ENCODE measurements at regions not wholly inside any gene's neighbourhood (a gene's known extent, or its start where the extent isn't known, plus 50 kb on each side); places are given as distances from the start of the nearest gene placed in this dataset.

- H2AFZ ChIP-seq (ENCODE audit: low read length): no peak overlapping the region
- no peaks in the 10 kb centered on the region for H3K36me3 ChIP-seq (ENCODE audit: low read depth, low read length)
- ChIA-PET POLR2A (ENCODE audit: unreplicated experiment) (no interaction called here), CTCF (no interaction called here)
- H3K9ac ChIP-seq (ENCODE audit: low read length): no peak overlapping the region
- H3K27me3 ChIP-seq (ENCODE audit: low read length): no peaks in the 10 kb centered on the region
- H3K9me2 ChIP-seq (replicated peaks; ENCODE audit: low read length): no peaks in the 10 kb centered on the region
- H3K4me2 ChIP-seq (ENCODE audit: low read length): no peak overlapping the region
- H3K4me1 ChIP-seq (ENCODE audit: insufficient read depth, low read length): no peaks in the 10 kb centered on the region
- no TSS peak for BruUV-seq (replicated peaks)
- H3K9me3 ChIP-seq (ENCODE audit: low read length): no peaks in the 10 kb centered on the region
- no peaks in the 10 kb centered on the region for H3K79me2 ChIP-seq (ENCODE audit: low read length)
- H3F3A ChIP-seq (ENCODE audit: low read length, unreplicated experiment): no peaks in the 10 kb centered on the region
- TF ChIP-seq EZH2 (IDR thresholded peaks at IDR 0.05; ENCODE audit: low read length, unreplicated experiment) (no peak), EZH2phosphoT487 (IDR thresholded peaks at IDR 0.05; ENCODE audit: borderline replicate concordance, low read length) (no peak), CTCF (conservative IDR thresholded peaks at IDR 0.05; ENCODE audit: low read depth, low read length) (no peak)
- no peaks in the 10 kb centered on the region for H4K20me1 ChIP-seq (ENCODE audit: low read length)
- ATAC-seq (no peak), DNase-seq (no peak)
- H3K27ac ChIP-seq (ENCODE audit: low read length): no peak overlapping the region
- no peak overlapping the region for H3K4me3 ChIP-seq (ENCODE audit: low read length)
- intact Hi-C loops (cut with micrococcal nuclease): no loop called here
These were observed 674.5 kb downstream of the CETN3 start for GRCh38 chr5:89735082-89735481.

GRCh38 chr5:89733772-89734171 lies 675.8 kb downstream of the CETN3 start:
- no peak overlapping the region for H3K4me2 ChIP-seq (ENCODE audit: low read length)
- H3K9ac ChIP-seq (ENCODE audit: low read length): no peak overlapping the region
- intact Hi-C loops (cut with micrococcal nuclease): loop anchor here (5.0 kb wide), 1 partner anchor 449 kb away; no protein-coding TSS in a partner anchor
- H3K36me3 ChIP-seq (ENCODE audit: low read depth, low read length): no peaks in the 10 kb centered on the region
- 0 out of 2 replicates have a peak, but pooled peaks cover 4% of the 10 kb centered on the region for H3K4me1 ChIP-seq (ENCODE audit: insufficient read depth, low read length)
- TF ChIP-seq EZH2 (IDR thresholded peaks at IDR 0.05; ENCODE audit: low read length, unreplicated experiment) (no peak), EZH2phosphoT487 (IDR thresholded peaks at IDR 0.05; ENCODE audit: borderline replicate concordance, low read length) (no peak)
- CTCF ChIA-PET: no interaction called here
- no peak for ATAC-seq
- H2AFZ ChIP-seq (ENCODE audit: low read length): no peak overlapping the region
- DNase-seq: no peak
- H3K27ac ChIP-seq (ENCODE audit: low read length): no peak overlapping the region
- no peak overlapping the region for H3K4me3 ChIP-seq (ENCODE audit: low read length)
- H3K9me3 ChIP-seq (ENCODE audit: low read length): no peaks in the 10 kb centered on the region
- no peaks in the 10 kb centered on the region for H3K79me2 ChIP-seq (ENCODE audit: low read length)
- no peaks in the 10 kb centered on the region for H3F3A ChIP-seq (ENCODE audit: low read length, unreplicated experiment)
- no peaks in the 10 kb centered on the region for H3K27me3 ChIP-seq (ENCODE audit: low read length)
- no peaks in the 10 kb centered on the region for H3K9me2 ChIP-seq (replicated peaks; ENCODE audit: low read length)
- no peaks in the 10 kb centered on the region for H4K20me1 ChIP-seq (ENCODE audit: low read length)
- BruUV-seq (replicated peaks): no TSS peak
- POLR2A ChIA-PET (ENCODE audit: unreplicated experiment): no interaction called here

- Histone ChIP-seq H4K20me1 (ENCODE audit: low read length) (no peaks in the 10 kb centered on the region), H3K4me2 (ENCODE audit: low read length) (0 out of 2 replicates have a peak overlapping the region, but pooled peaks have one; percentile 13), H3F3A (ENCODE audit: low read length, unreplicated experiment) (no peaks in the 10 kb centered on the region), H3K9me3 (ENCODE audit: low read length) (no peaks in the 10 kb centered on the region), H3K79me2 (ENCODE audit: low read length) (no peaks in the 10 kb centered on the region), H3K4me3 (ENCODE audit: low read length) (no peak overlapping the region), H3K36me3 (ENCODE audit: low read depth, low read length) (no peaks in the 10 kb centered on the region), H3K27ac (ENCODE audit: low read length) (no peak overlapping the region), H3K9me2 (replicated peaks; ENCODE audit: low read length) (no peaks in the 10 kb centered on the region), H2AFZ (ENCODE audit: low read length) (peak overlapping the region; percentile 44), H3K4me1 (ENCODE audit: insufficient read depth, low read length) (0 out of 2 replicates have a peak, but pooled peaks cover 4% of the 10 kb centered on the region), H3K9ac (ENCODE audit: low read length) (no peak overlapping the region), H3K27me3 (ENCODE audit: low read length) (no peaks in the 10 kb centered on the region)
- ATAC-seq: peak; percentile 88
- TF ChIP-seq EZH2 (IDR thresholded peaks at IDR 0.05; ENCODE audit: low read length, unreplicated experiment) (no peak), EZH2phosphoT487 (IDR thresholded peaks at IDR 0.05; ENCODE audit: borderline replicate concordance, low read length) (no peak), CTCF (conservative IDR thresholded peaks at IDR 0.05; ENCODE audit: low read depth, low read length) (peak; percentile 80)
- ChIA-PET POLR2A (ENCODE audit: unreplicated experiment) (interaction anchor here (0.5 kb wide), 1 partner anchor 1948 kb away, joined by 5 read pairs; no protein-coding TSS in a partner anchor), CTCF (interaction anchor here (0.5 to 1.2 kb wide), 5 partner anchors 109 to 1948 kb away, joined by 3 to 6 read pairs (median 4); no protein-coding TSS in a partner anchor)
- BruUV-seq (replicated peaks): no TSS peak
- intact Hi-C loops (cut with micrococcal nuclease): loop anchor here (1.0 to 10.0 kb wide), 5 partner anchors 175 to 1948 kb away; no protein-coding TSS in a partner anchor
- peak; percentile 73 for DNase-seq
These were observed 679.8 kb downstream of the CETN3 start for GRCh38 chr5:89729623-89730301.

All from PC-3 (cell line).